DMS53 treated with DMSO at 0.1 percent for 48 hours (cell line): ENCODE measurements at regions not wholly inside any gene's neighbourhood (a gene's known extent, or its start where the extent isn't known, plus 50 kb on each side); places are given as distances from the start of the nearest gene placed in this dataset.

Source experiments
- DNase-seq: peaks from one replicate; lab custom pipeline; 2025; ENCODE audit not compliant: unreplicated experiment; lab: John Stamatoyannopoulos, UW

GRCh38 chr2:118307864-118308263 lies 219.6 kb downstream of the INSIG2 start:
- no peak for DNase-seq

DNA sequence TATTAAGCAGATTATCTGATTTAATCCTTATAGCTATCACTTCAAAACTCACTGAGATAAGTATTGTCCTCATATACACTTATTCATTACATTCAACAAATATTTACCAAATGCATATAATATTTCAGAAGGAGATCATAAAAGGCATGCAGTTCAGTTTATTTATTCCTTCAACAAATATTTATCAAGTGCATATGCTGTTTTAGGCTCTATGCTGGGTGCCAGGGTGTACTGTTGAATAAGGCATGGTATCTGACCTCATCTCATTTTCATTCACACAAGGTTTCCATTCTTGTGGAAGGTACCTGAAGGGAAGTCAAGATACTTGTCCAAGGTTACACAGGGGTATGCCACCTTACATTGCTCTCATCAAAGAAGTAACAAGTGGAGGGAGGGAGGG lies 213.0 kb downstream of the INSIG2 start:
- peak; percentile 43 for DNase-seq

DNA sequence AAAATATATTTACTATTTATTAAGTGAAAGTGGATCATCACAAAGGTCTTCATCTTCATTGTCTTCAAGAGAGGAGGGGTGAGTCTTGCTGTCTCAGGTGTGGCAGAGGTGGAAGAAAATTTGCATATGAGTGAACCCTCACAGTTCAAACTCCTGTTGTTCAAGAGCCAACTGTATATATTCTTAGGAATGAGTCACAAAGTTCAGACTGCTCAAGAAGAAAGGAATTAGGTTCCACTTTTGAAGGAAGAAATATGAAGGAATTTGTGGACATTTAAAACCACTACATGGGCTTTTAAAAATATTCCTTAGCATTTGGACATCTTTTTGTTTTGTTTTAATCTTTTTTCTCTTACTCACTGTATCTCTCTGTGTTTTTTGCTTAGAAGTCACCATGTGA lies 212.6 kb downstream of the INSIG2 start:
- DNase-seq = no peak

DNA sequence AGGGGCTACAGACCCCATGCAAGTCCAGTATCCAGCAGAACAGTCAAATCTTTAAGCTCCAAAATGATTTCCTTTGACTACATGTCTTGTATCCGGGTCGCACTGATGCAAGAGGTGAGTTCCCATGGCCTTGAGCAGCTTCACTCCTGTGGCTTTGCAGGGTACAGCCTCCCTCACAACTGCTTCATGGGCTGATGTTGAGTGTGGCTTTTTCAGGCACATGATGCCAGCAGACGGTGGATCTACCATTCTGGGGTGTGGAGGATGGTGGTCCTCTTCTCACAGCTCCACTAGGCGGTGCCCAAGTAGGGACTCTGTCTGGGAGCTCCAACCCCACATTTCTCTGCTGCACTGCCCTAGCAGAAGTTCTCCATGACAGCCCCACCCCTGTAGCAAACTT lies 208.4 kb downstream of the INSIG2 start:
- no peak for DNase-seq

- DNase-seq = no peak
Observed at GRCh38 chr2:118295592-118296390, 207.5 kb downstream of the INSIG2 start.

- DNase-seq = no peak
Observed at GRCh38 chr2:118294063-118294462, 205.8 kb downstream of the INSIG2 start.

DNA sequence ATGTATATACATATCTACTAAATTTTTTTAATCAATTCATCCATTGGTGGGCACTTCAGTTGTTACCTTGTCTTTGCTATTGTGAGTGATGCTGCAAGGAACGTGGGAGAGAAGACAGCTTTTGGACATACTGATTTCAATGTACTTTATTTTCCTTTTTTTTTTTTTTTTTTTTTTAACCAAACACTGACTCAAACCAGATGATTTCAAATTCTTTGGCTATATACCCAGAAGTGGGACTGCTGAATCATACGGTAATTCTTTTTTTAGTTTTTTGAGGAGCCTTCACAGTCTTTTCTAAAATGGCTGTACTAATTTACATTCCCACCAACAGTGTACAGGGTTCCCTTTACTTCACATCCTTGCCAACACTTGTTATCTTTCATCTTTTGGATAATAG lies 204.7 kb downstream of the INSIG2 start:
- no peak for DNase-seq

DNA sequence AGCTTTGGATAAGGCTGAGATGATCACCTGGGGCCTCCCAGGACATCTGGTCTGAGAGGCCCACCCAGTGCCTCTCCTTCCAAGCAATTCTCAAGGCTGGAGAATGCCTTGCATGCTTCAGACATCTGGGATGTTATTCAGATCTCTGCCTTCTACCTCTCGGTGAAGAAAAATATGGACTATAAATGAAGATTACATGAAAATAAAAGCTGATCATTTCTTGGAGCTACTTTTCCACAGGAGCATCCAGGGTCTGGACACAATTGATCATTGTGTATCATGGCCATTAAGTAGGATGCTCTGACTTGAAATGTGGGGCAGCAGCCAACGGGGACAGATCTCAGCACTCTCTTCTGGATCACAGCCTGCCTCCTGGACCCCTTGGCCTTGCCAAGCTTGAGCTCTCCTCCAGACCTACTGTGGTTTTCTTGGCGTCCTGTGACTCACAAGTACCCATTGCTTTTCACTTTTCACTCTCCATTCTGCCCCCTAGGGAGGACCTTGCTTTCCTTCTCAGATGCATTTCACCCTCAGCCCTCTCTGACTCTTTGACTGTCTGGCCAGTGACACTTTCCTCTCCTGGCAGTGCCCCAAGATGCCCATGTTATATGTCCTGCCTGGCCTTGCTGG lies 203.1 kb downstream of the INSIG2 start:
- DNase-seq = no peak

- DNase-seq = no peak
Observed at GRCh38 chr2:118290411-118291250, 202.4 kb downstream of the INSIG2 start.

- no peak for DNase-seq
Observed at GRCh38 chr2:118279005-118279404, 190.7 kb downstream of the INSIG2 start.

DNA sequence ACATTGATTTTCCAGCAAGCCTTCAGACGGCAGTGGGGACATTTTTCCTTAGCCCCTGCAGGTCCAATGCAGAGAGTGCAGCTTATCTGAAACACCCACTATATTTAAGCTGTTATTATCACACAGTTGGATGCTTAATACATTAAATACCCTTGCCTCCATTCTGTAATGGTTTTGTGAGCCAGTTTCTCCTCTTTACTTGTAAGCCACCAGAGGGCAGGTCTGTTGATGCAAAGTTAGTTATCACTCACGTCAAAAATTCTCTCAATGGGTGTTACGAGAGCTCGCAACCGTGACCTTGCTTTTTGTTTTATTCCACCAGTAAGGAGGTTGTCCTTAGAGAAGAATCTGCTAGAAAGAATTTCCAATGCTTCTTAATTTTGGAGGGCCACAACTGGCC lies 189.8 kb downstream of the INSIG2 start:
- no peak for DNase-seq

DNA sequence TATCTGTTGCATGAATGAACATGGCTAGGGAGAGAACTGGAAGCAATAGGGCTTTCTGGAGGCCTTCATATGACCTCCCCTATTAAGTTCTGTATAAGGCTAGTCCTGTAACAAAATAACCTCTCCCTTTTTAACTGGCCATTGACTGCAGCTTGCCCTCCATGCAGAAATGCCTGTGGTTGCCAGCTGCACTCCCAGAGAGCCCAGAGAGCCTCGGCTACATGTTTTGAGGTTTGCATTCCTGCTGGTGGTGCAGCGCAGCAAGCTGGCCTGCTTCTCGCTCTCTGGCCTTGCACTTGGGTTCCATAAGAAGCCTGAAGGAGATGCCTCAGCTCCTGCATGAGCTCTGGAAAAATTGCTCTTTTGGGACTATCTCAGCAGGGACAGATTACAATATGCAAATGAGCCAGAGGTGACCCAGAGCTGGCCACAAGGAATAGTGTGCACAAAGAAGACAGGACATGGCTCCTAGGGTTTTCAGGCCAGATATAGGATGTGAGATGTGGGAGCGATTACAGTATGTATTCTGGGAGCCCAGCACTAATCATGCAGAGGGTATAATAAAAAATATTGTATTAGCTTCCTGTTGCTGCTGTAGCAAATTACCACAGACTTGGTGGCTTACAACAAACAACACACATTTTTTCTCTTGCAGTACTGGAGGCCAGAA lies 186.7 kb downstream of the INSIG2 start:
- DNase-seq = no peak

GRCh38 chr2:118272391-118272790 lies 184.1 kb downstream of the INSIG2 start:
- no peak for DNase-seq

- DNase-seq = peak; percentile 72
Observed at GRCh38 chr2:118269408-118270051, 181.3 kb downstream of the INSIG2 start.

DNA sequence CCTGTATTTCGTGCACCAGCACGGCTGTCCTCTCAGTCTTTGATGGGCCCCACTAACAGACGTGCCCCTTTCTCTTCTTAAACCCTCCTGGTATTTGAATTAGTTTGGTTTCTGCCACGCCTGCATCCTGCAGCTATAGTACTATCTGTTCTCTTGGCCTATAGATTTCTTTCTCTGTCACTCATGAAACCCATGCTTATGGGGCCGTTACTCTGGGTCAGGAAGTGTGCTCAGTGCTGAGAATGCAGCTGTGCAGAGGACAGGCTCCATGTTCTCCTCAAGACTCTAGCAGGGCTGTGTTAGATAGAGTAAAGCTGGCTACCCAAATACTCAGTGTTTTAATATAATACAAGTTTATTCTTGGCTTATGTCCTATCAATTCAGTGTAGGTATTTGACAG lies 180.0 kb downstream of the INSIG2 start:
- DNase-seq = no peak

DNA sequence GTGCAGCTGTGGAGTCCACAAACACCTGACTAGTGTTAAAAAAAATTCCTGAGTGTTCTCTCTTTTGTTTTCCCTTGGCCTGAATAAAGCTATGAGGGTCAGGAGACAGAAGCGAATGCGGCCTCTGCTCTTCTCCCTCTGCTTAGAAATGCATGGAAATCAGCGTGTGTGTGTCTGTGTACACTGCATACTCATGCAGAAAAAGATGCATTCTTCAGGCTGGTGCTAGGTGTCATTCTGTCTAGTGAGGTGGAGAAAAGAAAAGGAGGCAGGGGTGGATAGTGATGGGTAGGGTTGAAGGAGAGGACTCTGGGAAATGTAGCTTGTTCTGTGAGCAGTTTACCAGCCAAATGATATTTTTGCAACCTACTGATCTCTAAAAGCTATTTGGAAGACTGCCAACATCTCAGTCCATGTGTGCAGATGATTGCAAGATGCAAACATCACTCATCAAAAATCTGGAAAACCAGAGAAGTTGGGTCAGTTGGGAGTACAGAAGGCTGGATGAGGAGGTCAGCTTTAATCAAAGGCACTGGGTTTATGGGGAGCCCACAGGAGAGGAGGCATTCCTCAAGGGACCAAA lies 177.7 kb downstream of the INSIG2 start:
- DNase-seq = no peak

GRCh38 chr2:118264232-118264990 lies 176.1 kb downstream of the INSIG2 start:
- no peak for DNase-seq

GRCh38 chr2:118257696-118258095 lies 169.4 kb downstream of the INSIG2 start:
- DNase-seq = no peak

GRCh38 chr2:118255771-118256372 lies 167.6 kb downstream of the INSIG2 start:
- DNase-seq = no peak
